Heart left ventricle (tissue), 16 donors: ENCODE measurements at regions not wholly inside any gene's neighbourhood (a gene's known extent, or its start where the extent isn't known, plus 50 kb on each side); places are given as distances from the start of the nearest gene placed in this dataset.

ENCODE experiments used
- ATAC-seq, 4 donors: fragments of 200-7000 bp; cut with Tn5 transposase; one replicate each; pipeline ENCODE4 v1.9.1; 2020 to 2022; ENCODE audit warnings: moderate library complexity in 4 of 4, mild to moderate bottlenecking in 3 of 4, moderate number of reproducible peaks in 1 of 4
- DNase-seq, 5 donors: peaks; one replicate each; pipeline ENCODE4 v3.0.0-alpha.2; 2020
- H3K27ac ChIP-seq, 12 donors: fragments of 200-600 bp; sonication (generic) in 4 of 12; one replicate each; pipeline versions ENCODE4 v1.5.0 to v1.8.0; 2016 to 2022; ENCODE audit warnings: mild to moderate bottlenecking in 2 of 12
- H3K27me3 ChIP-seq, 9 donors: fragments of 200-600 bp; sonication (generic) in 2 of 9; one replicate each; pipeline versions ENCODE4 v1.5.1 to v1.8.0; 2016 to 2022; ENCODE audit warnings: mild to moderate bottlenecking in 3 of 9
- H3K36me3 ChIP-seq, 9 donors: fragments of 200-600 bp; sonication (generic) in 2 of 9; one replicate each; pipeline versions ENCODE4 v1.5.0 to v1.8.0; 2018 to 2022; ENCODE audit warnings: mild to moderate bottlenecking in 2 of 9
- H3K4me1 ChIP-seq, 12 donors: fragments of 200-600 bp; sonication (generic) in 4 of 12; one replicate each; pipeline versions ENCODE4 v1.5.0 to v1.8.0; 2016 to 2022; ENCODE audit warnings: mild to moderate bottlenecking in 3 of 12
- H3K4me3 ChIP-seq, 12 donors: fragments of 200-600 bp; sonication (generic) in 4 of 12; one replicate each; pipeline versions ENCODE4 v1.5.0 to v1.8.0; 2017 to 2022; ENCODE audit warnings: mild to moderate bottlenecking in 9 of 12, moderate library complexity in 4 of 12
- H3K9me3 ChIP-seq, 12 donors: fragments of 200-600 bp; sonication (generic) in 4 of 12; one replicate each; pipeline versions ENCODE4 v1.5.0 to v1.8.0; 2016 to 2022; ENCODE audit warnings: mild to moderate bottlenecking in 1 of 12
- CTCF ChIP-seq, 12 donors: fragments of 200-600 bp; sonication (generic) in 4 of 12; IDR thresholded peaks; one replicate each; pipeline versions ENCODE4 v1.5.0 to v1.8.0; 2018 to 2022; ENCODE audit warnings: antibody characterized with exemption in 12 of 12, mild to moderate bottlenecking in 5 of 12
- POLR2A ChIP-seq, 2 donors: fragments of 450-650 bp; IDR thresholded peaks; one replicate each; pipeline ENCODE4 v1.6.1; 2017; ENCODE audit warnings: antibody characterized with exemption in 2 of 2, mild to moderate bottlenecking in 2 of 2, moderate library complexity in 2 of 2
- WGBS, 4 donors: extraction: QIAGEN DNeasy Blood & Tissue Kit in 2 of 4; methylation state at CpG; one replicate each; pipeline versions ENCODE4 v1.1.5 to v1.1.7; 2013 to 2018; 5-methylcytosine and 5-hydroxymethylcytosine counted together
- intact Hi-C, 10 donors: fragments of 100-400 bp; cut with DNase I; formaldehyde crosslinking; loops; one replicate each; pipeline versions ENCODE4 v1.11.1 to v1.14.2; 2022
- donor health status: ischemic (EF 13 %, LVEDD 7.1; RV severe dilation, severe dysfunction).
- donor health status: healthy with polysubstance abuse.
- donor health status: DM: no; HTN: yes; CAD: no.
- donor health status: DM: no; HTN: no; CAD: no.
- donor health status: ischemic (EF 25% LVEDD 6.9; RV normal size, moderate dysfunction).
- donor health status: ischemic (EF 25% LVEDD 5.7; RV mildly dilated, moderate dysfunction).
- donor health status: healthy.
- donor health status: DM: yes; HTN: yes; CAD: no.
- donor health status: ischemic (EF 35%, LVEDD 5.7; RV mildly dilated, moderate dysfunction).
- donor health status: nonischemic (EF 11% LVEDD 7.7; RV severe dilation, severe dysfunction).
- donor health status: DM: yes; HTN: yes; CAD: no.
- donor health status: PGD.
- donor health status: ischemic (EF 29% LVEDD 5.4; RV normal size, mild dysfunction).
- donor health status: nonischemic (EF 23%, LVEDD 6.1; RV moderate dilation, normal function).

DNA sequence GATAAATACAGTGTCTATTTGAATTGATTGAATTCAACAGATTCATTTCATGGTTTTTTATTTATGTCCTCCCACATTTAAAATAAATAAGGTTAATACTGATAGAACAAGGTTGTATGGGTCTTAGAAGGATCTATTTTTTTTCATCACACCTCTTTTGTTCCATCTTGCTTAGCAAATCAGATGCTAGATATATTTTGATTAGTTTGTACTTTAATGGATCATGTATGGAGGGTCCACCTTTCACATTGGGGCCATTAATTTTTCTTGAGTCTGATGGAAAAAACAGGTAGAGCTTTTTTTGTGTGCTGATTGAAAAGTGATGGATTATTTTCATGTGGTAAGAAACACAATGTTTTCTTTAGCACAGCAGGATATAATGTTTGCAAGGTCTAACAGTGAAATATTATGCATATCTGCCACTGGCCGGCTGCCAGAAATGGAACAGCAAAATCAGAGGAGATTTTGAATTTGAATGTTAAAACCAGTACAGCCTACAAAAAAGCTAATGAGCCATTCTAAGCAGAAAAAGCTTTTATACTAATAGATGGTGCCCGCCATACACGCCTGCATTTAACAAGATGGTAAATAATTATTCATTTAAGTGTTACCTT lies 188.1 kb upstream of the ETAA1 start:
- ATAC-seq: no peak

GRCh38 chr2:67210430-67210829 lies 186.7 kb upstream of the ETAA1 start:
- Histone ChIP-seq H3K27me3 (peaks cover 0 to 4% (median 0%) of the 10 kb centered on the region in 9 donors), H3K4me3 (no peak overlapping the region), H3K27ac (no peak overlapping the region), H3K9me3 (no peaks in the 10 kb centered on the region), H3K4me1 (no peaks in the 10 kb centered on the region), H3K36me3 (no peaks in the 10 kb centered on the region)
- 58 to 91% (median 71%) methylated on average over 4 of the region's 4 CpGs for WGBS, 4 donors
- TF ChIP-seq POLR2A (IDR thresholded peaks at IDR 0.05) (no peak), CTCF (IDR thresholded peaks at IDR 0.05) (no peak)
- DNase-seq (no peak), ATAC-seq (no peak)
- intact Hi-C loops: no loop called here

More for the DNA sequence above, 188.1 kb upstream of the ETAA1 start:
- no peak for TF ChIP-seq CTCF (IDR thresholded peaks at IDR 0.05)
- TF ChIP-seq POLR2A (IDR thresholded peaks at IDR 0.05): no peak
- Histone ChIP-seq H3K9me3 (no peaks in the 10 kb centered on the region), H3K27me3 (peaks cover 0 to 4% (median 0%) of the 10 kb centered on the region in 9 donors), H3K36me3 (no peaks in the 10 kb centered on the region), H3K4me1 (no peaks in the 10 kb centered on the region), H3K27ac (no peak overlapping the region), H3K4me3 (no peak overlapping the region)
- intact Hi-C loops: no loop called here
- no peak for DNase-seq
- WGBS, 4 donors: 74 to 91% (median 82%) methylated on average over 3 of the region's 3 CpGs

- no peak for TF ChIP-seq POLR2A (IDR thresholded peaks at IDR 0.05)
- no peak for TF ChIP-seq CTCF (IDR thresholded peaks at IDR 0.05)
- Histone ChIP-seq H3K4me3 (no peak overlapping the region), H3K9me3 (peaks cover 0 to under 1% (median 0%) of the 10 kb centered on the region in 12 donors), H3K4me1 (no peaks in the 10 kb centered on the region), H3K36me3 (no peaks in the 10 kb centered on the region), H3K27ac (no peak overlapping the region), H3K27me3 (peaks cover 0 to 4% (median 0%) of the 10 kb centered on the region in 9 donors)
- intact Hi-C loops: no loop called here
- DNase-seq (no peak), ATAC-seq (no peak)
- 58 to 69% (median 65%) methylated on average over 1 of the region's 1 CpG for WGBS, 4 donors
Measured at GRCh38 chr2:67212203-67212602, 184.9 kb upstream of the ETAA1 start.

GRCh38 chr2:67213270-67213670 lies 183.9 kb upstream of the ETAA1 start:
- WGBS, 4 donors: 71 to 83% (median 75%) methylated on average over 8 of the region's 8 CpGs
- H3K27ac ChIP-seq: peak overlapping the region in 1 of 12 donors; percentile 80
- H3K27me3 ChIP-seq: peaks cover 0 to 4% (median 0%) of the 10 kb centered on the region in 9 donors
- DNase-seq (no peak), ATAC-seq (no peak)
- H3K4me3 ChIP-seq: no peak overlapping the region
- intact Hi-C loops: no loop called here
- H3K9me3 ChIP-seq: peaks cover 0 to 10% (median 0%) of the 10 kb centered on the region in 12 donors
- TF ChIP-seq POLR2A (IDR thresholded peaks at IDR 0.05) (no peak), CTCF (IDR thresholded peaks at IDR 0.05) (no peak)
- H3K4me1 ChIP-seq: no peaks in the 10 kb centered on the region
- no peaks in the 10 kb centered on the region for H3K36me3 ChIP-seq
